NCI-H187 (cell line): ENCODE measurements at regions not wholly inside any gene's neighbourhood (a gene's known extent, or its start where the extent isn't known, plus 50 kb on each side); places are given as distances from the start of the nearest gene placed in this dataset.
"Not testable (repeated sequence)": the region's sequence is repeated elsewhere in the genome, so short reads cannot be mapped to it uniquely, and the experiment has no call there.

Experiments
- DNase-seq, 2 experiments: peaks; one replicate each; lab custom pipeline; 2025; lab: John Stamatoyannopoulos, UW

- no peak for DNase-seq
Observed at GRCh38 chr2:8344144-8345097, 337.4 kb upstream of the ID2 start.

DNA sequence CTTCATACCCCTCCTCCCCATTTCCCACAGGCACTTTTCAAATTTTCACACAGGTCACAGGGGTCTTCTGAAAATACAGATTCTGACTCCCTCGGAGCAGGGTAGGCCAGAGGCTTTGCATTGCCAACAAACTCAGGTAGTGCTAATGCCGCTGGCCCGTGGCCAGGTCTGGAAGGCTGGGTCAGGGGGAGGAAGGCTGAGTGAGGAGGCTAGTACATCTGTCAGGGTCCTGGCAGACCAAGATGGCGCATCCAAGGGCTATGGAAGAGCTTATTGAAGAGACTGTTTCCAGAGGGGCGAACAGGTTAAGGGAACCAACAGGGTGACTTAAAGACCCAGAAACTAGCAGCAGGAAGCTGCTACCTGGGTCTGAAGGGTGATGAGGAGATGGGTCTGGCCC, 336.7 kb upstream of the ID2 start:
- DNase-seq, result no peak

- DNase-seq, result no peak
Observed at GRCh38 chr2:8346208-8346607, 335.6 kb upstream of the ID2 start.

GRCh38 chr2:8346706-8347430, 335.0 kb upstream of the ID2 start:
- DNase-seq, result no peak

DNA sequence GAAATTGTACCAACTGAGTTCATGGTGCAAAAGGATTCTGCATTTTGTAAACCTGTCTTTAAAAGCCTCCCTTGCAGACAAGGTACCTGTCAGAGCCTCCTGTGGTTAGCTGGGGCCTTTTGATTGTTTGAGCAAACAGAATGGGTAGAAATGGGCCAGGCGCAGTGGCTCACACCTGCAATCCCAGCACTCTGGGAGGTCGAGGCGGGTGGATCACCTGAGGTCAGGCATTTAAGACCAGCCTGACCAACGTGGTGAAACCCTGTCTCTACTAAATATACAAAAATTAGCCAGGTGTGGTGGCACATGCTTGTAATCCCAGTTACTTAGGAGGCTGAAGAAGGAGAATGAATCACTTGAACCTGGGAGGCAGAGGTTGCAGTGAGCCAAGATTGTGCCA, 332.9 kb upstream of the ID2 start:
- not testable (repeated sequence) for DNase-seq

GRCh38 chr2:8352296-8352695, 329.6 kb upstream of the ID2 start:
- no peak for DNase-seq

GRCh38 chr2:8352989-8353388, 328.9 kb upstream of the ID2 start:
- no peak for DNase-seq

DNA sequence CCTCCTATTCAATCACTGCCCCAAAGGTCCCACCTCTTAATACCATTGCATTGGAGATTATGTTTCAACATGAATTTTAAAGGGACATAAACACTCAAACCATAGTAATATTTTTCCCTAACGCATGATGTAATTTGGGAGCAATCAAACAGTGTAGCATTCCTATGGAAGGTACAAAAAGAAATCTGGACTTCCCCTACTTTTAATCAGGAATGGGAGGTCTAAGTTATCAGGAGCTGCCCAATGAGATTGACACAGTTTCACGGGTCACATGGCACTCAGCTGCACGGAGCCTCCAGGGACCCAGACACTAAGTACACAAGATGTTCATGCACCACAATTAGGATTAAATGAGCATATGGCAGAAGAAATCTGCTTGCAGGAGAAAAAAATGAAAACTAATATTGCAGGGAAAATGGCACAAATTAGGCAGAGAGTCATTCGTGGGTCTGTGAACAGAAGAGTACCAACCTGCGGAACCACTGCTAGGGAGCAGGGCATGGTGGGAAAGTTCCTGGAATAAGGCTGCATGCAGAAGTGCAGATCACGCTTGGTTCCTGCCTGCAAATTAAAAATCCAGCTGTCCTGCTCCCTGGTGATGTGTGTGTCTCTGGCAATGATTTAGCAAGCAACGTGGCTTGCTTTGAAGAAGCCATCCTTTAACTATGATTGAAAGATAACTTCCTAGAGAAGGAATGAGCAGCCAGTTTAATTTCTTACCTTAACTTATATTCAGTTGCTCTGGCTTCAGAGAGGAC, 326.6 kb upstream of the ID2 start:
- no peak for DNase-seq

DNA sequence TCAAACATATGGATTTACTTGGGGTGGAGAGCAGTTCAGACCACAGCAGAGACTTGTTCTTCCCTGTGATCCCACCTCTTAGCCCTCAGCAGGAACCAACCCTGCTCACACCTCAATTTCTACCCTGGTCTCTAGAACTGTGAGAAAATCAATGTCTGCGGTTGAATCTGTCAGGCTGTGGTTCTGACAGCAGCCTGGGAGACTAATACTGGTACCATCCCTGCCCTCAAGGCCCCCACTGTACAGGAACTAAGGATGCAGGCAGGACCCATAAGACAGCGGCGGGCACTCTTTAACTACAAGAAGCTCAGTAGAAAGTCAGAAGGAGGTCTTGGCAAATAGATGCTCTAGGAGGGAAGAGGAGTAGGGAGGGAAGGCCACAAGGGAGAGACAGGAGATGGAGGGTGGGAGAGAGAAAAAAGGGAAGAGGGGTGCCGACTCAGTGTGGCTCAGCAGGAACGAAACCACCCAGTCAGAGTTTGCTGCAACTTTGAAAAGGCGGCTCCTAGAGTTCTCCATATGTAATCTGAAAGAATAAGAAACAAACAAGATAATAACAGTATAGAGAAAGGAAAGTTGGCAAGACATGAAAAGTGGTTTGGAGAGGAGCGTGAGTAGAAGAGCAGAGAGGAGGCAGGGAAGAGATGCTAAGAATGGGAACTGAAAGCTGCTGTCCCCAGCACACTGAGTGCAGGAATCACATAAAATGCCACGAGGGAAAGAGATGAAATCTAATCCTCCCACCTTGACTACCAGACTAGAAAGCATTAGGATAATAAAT, 323.9 kb upstream of the ID2 start:
- no peak for DNase-seq

- DNase-seq, result no peak
Observed at GRCh38 chr2:8361930-8362329, 319.9 kb upstream of the ID2 start.

- no peak for DNase-seq
Observed at GRCh38 chr2:8363161-8363560, 318.7 kb upstream of the ID2 start.

DNA sequence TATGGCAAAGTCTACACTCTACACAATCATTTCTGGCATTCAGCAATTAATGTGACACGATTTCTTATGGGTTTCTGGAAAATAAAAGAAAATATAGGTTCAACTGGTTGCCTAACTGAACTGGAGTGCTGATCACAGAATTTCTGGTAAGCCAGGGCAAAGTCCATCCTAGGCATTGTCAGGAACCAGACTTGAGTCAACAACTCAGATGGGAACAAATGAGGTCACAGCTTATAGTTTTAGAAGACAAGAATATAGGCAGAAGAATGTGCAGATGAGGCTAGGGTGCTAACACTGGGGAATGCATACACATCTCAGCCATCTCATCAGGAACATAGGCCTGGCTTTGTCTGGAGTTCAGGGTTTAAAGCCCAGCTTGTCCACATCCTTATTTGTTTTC, 317.2 kb upstream of the ID2 start:
- no peak for DNase-seq

DNA sequence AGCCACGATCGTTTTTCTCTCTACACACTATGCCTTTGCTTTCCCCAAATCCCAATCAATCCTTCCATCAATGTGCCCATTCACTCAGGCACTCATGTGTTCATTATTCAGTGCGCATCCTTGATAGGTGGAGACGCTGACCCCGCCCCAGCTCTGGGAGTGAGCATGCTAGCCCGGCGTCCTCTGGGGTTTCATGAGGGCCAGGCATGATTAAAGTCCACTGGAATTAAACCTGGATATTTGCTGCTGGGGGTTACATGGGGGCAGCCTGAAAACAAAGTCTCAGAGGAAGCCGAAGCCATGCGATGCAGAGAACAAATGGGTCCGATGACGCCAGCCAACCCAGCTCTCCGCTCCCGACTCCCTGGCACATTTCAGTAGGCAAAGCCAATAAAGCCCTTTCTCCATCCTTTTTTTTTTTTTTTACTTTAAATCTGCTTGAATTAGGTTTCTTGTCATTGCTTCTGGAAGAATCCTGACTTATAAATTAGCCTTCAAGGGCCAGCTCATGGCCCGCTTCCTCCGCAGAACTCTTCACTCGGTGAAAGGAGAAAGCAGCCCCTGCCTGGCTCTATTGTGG, 316.4 kb upstream of the ID2 start:
- DNase-seq, result no peak

- no peak for DNase-seq
Observed at GRCh38 chr2:8367833-8368232, 314.0 kb upstream of the ID2 start.

- DNase-seq, result no peak
Observed at GRCh38 chr2:8368463-8368862, 313.4 kb upstream of the ID2 start.

GRCh38 chr2:8369522-8369921, 312.3 kb upstream of the ID2 start:
- no peak for DNase-seq

- DNase-seq, result no peak
Observed at GRCh38 chr2:8370258-8370802, 311.5 kb upstream of the ID2 start.

DNA sequence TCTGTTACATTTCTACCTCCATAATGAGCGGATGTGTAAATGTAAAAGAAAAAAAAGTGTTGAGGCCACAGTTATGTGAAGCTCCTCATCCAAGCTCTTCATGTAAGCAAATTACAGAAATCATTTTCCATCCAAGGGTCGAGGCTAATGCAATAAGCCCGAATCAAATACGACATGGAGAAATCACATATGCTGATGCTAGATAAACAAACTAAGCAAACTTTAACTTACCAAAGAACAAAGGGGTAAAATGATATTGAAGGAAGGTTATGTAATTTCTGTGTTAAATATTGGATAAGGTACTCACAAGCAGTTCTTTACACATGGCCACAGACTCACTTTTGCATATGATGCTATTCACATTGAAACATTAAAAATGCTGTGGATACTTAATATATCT, 310.2 kb upstream of the ID2 start:
- DNase-seq, result no peak

DNA sequence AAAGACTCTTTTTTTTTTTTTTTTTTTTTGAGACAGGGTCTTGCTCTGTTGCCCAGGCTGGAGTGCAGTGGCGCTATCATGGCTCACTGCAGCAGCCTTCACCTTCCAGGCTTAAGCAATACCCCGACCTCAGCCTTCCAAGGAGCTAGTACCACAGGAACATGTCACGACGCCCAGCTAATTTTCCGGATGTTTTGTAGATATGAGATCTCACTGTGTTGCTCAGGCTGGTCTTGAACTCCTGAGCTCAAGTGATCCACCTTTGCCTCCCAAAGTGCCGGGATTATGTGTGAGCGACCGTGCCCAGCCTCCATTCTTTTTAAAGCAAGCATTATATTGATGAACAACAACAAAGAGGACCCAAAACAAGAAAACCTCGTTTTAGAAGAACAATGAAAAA, 307.1 kb upstream of the ID2 start:
- DNase-seq, result no peak

DNA sequence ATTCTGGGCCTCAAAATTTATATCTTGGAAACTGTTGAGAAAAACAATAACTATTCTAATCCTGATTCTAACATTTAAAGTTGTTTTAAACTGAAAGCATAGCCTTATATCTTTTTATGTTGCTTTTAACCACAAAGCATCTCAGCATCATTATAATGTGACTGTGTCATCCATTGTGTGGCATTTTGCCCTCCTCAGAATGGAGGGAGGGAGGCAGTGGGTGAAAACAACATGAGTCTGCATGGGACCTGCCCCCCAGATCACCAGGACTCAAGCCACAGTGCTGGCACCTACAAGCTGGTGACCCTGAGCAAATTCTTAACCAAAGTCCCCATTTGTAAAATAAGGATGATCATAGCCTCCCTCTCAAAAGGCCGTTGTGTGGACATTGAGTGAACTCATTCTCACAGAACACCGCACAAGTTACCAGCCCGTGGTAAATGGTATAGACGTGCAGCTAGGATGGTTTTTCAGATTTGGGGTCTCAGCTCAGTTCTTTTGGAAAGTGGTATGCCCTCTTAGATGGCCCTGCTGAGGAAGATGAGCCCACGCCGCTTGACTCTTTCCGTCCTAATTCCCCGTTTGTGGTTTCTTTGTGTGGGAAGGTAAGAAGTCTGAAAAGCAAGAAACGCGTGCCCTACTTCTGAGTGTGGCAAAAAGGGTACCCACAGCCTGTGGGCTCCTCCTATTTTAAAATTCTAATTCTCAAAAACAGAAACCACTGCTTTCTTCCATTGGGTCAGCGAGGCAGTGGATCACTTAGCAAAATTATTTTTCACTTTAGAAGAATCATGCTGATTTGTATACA, 305.0 kb upstream of the ID2 start:
- DNase-seq, result no peak
